Pancreas (tissue), 10 donors: ENCODE measurements at regions not wholly inside any gene's neighbourhood (a gene's known extent, or its start where the extent isn't known, plus 50 kb on each side); places are given as distances from the start of the nearest gene placed in this dataset.
A peak's percentile ranks its signal among the peaks of the same experiment; 100 is the strongest.

Experiments
- ATAC-seq, 4 donors: fragments of 200-7000 bp; cut with Tn5 transposase; one replicate each; pipeline versions ENCODE4 v1.8.0 to v1.9.1; 2020; ENCODE audit warnings: mild to moderate bottlenecking in 4 of 4, moderate library complexity in 4 of 4
- DNase-seq, 6 donors: peaks; one replicate each; pipeline ENCODE4 v3.0.0-alpha.2; 2020
- FAIRE-seq: peaks from 2 replicates; lab custom pipeline; 2012; peaks lifted over from hg19 to GRCh38; lab: Jason Lieb, UNC
- H3K27ac ChIP-seq, 4 donors: fragments of 200-600 bp; sonication (generic); 1 replicate in 3 of 4; 2 replicates in 1 of 4; pipeline versions ENCODE4 v1.5.0 to v1.8.0; 2020
- H3K27me3 ChIP-seq, 4 donors: fragments of 200-600 bp; one replicate each; pipeline ENCODE4 v1.8.0; 2021
- H3K36me3 ChIP-seq, 3 donors: fragments of 200-600 bp; sonication (generic) in 1 of 3; one replicate each; pipeline versions ENCODE4 v1.5.0 to v1.8.0; 2020 to 2021
- H3K4me1 ChIP-seq, 3 donors: fragments of 200-600 bp; one replicate each; pipeline ENCODE4 v1.8.0; 2021
- H3K4me3 ChIP-seq, 4 donors: fragments of 200-600 bp; sonication (generic) in 2 of 4; one replicate each; pipeline versions ENCODE4 v1.5.0 to v1.8.0; 2020 to 2021
- H3K9me3 ChIP-seq, 4 donors: fragments of 200-600 bp; one replicate each; pipeline ENCODE4 v1.8.0; 2021
- CTCF ChIP-seq, 4 donors: fragments of 200-600 bp; sonication (generic) in 3 of 4; IDR thresholded peaks; one replicate each; pipeline versions ENCODE4 v1.5.0 to v1.8.0; 2021; ENCODE audit warnings: antibody characterized with exemption in 4 of 4
- WGBS, 2 donors: extraction: QIAGEN DNeasy Blood & Tissue Kit; methylation state at CpG; one replicate each; pipeline ENCODE4 v1.1.7; 2013; 5-methylcytosine and 5-hydroxymethylcytosine counted together
- intact Hi-C, 3 donors: fragments of 100-400 bp; cut with DNase I; formaldehyde crosslinking; loops; one replicate each; pipeline versions ENCODE4 v1.11.1 to v1.14.2; 2022
- donor health status: healthy with polysubstance abuse.
- donor health status: DM: no; HTN: no; CAD: no; lungs with moderate emphysema.
- donor health status: DM: no; HTN: no; CAD: no.
- donor health status: control.
- donor health status: control.
- donor health status: Bipolar disorder and iron deficiency.
- donor health status: DM: yes; HTN: yes; CAD: no.
- donor health status: DM: no; HTN: no; CAD: no.
- donor health status: DM: no; HTN: no; CAD: no.
- donor health status: DM: yes; HTN: yes; CAD: no.

GRCh38 chr2:18426174-18426573 is 134.3 kb downstream of the RDH14 start:
- ATAC-seq (no peak), FAIRE-seq (no peak), DNase-seq (no peak)
- Histone ChIP-seq H3K4me3 (no peak overlapping the region), H3K4me1 (no peaks in the 10 kb centered on the region), H3K27me3 (no peaks in the 10 kb centered on the region), H3K27ac (no peak overlapping the region), H3K9me3 (no peaks in the 10 kb centered on the region), H3K36me3 (no peaks in the 10 kb centered on the region)
- no peak for TF ChIP-seq CTCF (IDR thresholded peaks at IDR 0.05)
- intact Hi-C loops: no loop called here
- WGBS, 2 donors: 39 to 44% methylated on average over 1 of the region's 1 CpG

DNA sequence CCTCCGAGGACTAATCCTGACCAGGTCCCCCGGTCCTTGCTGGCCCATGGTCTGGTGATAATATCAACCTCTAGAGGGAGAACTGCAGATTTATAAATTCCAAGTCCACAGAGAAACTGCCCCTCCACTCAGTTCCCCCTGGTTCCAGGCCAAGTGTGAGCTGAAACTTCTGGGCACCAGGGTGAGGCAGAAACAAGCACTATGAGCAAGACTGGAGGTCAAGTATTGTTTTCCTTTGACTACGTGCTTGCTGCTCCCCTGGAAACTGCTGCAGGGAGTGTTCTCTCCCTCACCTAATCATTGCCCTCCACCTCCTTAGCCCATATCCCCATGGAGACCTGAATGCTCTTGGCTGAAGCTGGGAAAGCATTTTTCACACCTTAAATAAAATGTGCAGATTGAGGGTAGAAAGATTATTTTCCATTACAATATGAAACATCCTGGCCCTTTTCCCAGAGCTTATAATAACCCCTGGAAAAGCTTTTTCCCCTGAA is 135.2 kb downstream of the RDH14 start:
- intact Hi-C loops: no loop called here
- no peak overlapping the region for H3K27ac ChIP-seq
- no peak for TF ChIP-seq CTCF (IDR thresholded peaks at IDR 0.05)
- H3K9me3 ChIP-seq: no peaks in the 10 kb centered on the region
- H3K27me3 ChIP-seq: no peaks in the 10 kb centered on the region
- no peak overlapping the region for H3K4me3 ChIP-seq
- H3K36me3 ChIP-seq: no peaks in the 10 kb centered on the region
- H3K4me1 ChIP-seq: no peaks in the 10 kb centered on the region
- DNase-seq (no peak), ATAC-seq (no peak), FAIRE-seq (no peak)
- WGBS, 2 donors: 65% methylated on average over 3 of the region's 3 CpGs

GRCh38 chr2:18423636-18424035 is 136.8 kb downstream of the RDH14 start:
- no peaks in the 10 kb centered on the region for H3K27me3 ChIP-seq
- DNase-seq (no peak), ATAC-seq (no peak), FAIRE-seq (no peak)
- intact Hi-C loops: no loop called here
- no peak overlapping the region for H3K4me3 ChIP-seq
- TF ChIP-seq CTCF (IDR thresholded peaks at IDR 0.05): no peak
- H3K4me1 ChIP-seq: no peaks in the 10 kb centered on the region
- no peaks in the 10 kb centered on the region for H3K36me3 ChIP-seq
- no peak overlapping the region for H3K27ac ChIP-seq
- no peaks in the 10 kb centered on the region for H3K9me3 ChIP-seq

GRCh38 chr2:18422432-18423165 is 137.9 kb downstream of the RDH14 start:
- intact Hi-C loops: no loop called here
- Histone ChIP-seq H3K27me3 (no peaks in the 10 kb centered on the region), H3K9me3 (no peaks in the 10 kb centered on the region), H3K4me3 (no peak overlapping the region), H3K27ac (no peak overlapping the region), H3K36me3 (no peaks in the 10 kb centered on the region), H3K4me1 (no peaks in the 10 kb centered on the region)
- ATAC-seq: no peak
- no peak for FAIRE-seq
- no peak for DNase-seq
- WGBS, 2 donors: 72 to 80% methylated on average over 2 of the region's 2 CpGs
- TF ChIP-seq CTCF (IDR thresholded peaks at IDR 0.05): no peak

GRCh38 chr2:18413676-18414396 is 146.6 kb downstream of the RDH14 start:
- Histone ChIP-seq H3K27ac (no peak overlapping the region), H3K4me1 (no peaks in the 10 kb centered on the region), H3K27me3 (no peaks in the 10 kb centered on the region), H3K9me3 (no peaks in the 10 kb centered on the region), H3K36me3 (no peaks in the 10 kb centered on the region), H3K4me3 (no peak overlapping the region)
- FAIRE-seq (peak; percentile 17), DNase-seq (no peak), ATAC-seq (peak in 3 of 4 donors; percentile 30 to 64 (median 61))
- intact Hi-C loops: no loop called here
- no peak for TF ChIP-seq CTCF (IDR thresholded peaks at IDR 0.05)
- 39 to 61% methylated on average over 2 of the region's 2 CpGs for WGBS, 2 donors
